ENCODE measurements at regions not wholly inside any gene's neighbourhood (a gene's known extent, or its start where the extent isn't known, plus 50 kb on each side); places are given as distances from the start of the nearest gene placed in this dataset.

DNA sequence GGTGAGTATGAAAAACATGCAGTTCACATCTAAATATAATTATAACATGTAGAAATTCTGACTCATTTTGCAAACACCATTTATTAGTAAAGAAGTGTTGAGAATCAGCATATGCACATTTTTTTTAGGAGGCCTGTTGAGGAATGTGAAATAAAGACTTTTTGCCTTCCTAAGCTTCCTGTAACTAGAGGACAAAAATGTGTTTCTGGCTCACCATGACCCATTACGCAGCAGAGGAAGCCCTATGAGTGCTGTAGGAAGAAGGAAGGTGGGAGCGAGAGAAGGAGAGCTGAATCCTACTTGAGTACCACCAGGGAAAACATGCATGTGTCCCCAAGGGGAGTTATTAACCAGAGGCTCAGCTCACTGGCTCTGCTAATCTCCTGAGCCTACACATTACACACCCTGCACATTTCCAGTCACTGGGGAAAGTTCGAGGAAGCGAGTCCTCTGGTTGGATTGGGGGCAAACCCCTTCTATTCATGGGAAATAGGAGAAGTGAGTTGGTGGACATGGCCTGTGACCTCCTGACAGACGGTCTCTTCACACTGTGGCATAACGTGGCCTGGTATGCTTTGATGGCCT lies 540.5 kb upstream of the JAG1 start:
- no peak for TF ChIP-seq STAT1 (IDR thresholded peaks at IDR 0.05; ENCODE audit: unreplicated experiment)
- TF ChIP-seq, protein P1, sequence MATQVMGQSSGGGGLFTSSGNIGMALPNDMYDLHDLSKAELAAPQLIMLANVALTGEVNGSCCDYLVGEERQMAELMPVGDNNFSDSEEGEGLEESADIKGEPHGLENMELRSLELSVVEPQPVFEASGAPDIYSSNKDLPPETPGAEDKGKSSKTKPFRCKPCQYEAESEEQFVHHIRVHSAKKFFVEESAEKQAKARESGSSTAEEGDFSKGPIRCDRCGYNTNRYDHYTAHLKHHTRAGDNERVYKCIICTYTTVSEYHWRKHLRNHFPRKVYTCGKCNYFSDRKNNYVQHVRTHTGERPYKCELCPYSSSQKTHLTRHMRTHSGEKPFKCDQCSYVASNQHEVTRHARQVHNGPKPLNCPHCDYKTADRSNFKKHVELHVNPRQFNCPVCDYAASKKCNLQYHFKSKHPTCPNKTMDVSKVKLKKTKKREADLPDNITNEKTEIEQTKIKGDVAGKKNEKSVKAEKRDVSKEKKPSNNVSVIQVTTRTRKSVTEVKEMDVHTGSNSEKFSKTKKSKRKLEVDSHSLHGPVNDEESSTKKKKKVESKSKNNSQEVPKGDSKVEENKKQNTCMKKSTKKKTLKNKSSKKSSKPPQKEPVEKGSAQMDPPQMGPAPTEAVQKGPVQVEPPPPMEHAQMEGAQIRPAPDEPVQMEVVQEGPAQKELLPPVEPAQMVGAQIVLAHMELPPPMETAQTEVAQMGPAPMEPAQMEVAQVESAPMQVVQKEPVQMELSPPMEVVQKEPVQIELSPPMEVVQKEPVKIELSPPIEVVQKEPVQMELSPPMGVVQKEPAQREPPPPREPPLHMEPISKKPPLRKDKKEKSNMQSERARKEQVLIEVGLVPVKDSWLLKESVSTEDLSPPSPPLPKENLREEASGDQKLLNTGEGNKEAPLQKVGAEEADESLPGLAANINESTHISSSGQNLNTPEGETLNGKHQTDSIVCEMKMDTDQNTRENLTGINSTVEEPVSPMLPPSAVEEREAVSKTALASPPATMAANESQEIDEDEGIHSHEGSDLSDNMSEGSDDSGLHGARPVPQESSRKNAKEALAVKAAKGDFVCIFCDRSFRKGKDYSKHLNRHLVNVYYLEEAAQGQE (IDR thresholded peaks at IDR 0.05; ENCODE audit: unreplicated experiment): no peak
- no peak for TF ChIP-seq POLR2AphosphoS5 (IDR thresholded peaks at IDR 0.05; ENCODE audit: low read depth)
- no peak for TF ChIP-seq ZNF114 (CRISPR knock-in tag; IDR thresholded peaks at IDR 0.05)
- TF ChIP-seq, protein P2, sequence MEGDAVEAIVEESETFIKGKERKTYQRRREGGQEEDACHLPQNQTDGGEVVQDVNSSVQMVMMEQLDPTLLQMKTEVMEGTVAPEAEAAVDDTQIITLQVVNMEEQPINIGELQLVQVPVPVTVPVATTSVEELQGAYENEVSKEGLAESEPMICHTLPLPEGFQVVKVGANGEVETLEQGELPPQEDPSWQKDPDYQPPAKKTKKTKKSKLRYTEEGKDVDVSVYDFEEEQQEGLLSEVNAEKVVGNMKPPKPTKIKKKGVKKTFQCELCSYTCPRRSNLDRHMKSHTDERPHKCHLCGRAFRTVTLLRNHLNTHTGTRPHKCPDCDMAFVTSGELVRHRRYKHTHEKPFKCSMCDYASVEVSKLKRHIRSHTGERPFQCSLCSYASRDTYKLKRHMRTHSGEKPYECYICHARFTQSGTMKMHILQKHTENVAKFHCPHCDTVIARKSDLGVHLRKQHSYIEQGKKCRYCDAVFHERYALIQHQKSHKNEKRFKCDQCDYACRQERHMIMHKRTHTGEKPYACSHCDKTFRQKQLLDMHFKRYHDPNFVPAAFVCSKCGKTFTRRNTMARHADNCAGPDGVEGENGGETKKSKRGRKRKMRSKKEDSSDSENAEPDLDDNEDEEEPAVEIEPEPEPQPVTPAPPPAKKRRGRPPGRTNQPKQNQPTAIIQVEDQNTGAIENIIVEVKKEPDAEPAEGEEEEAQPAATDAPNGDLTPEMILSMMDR (conservative IDR thresholded peaks at IDR 0.05; ENCODE audit: low read depth in 2 of 2): no peak
- TF ChIP-seq JUNB (IDR thresholded peaks at IDR 0.05; ENCODE audit: unreplicated experiment): no peak
- no peak for TF ChIP-seq CREB1 (CRISPR knock-in tag; IDR thresholded peaks at IDR 0.05; ENCODE audit: low read depth)
- TF ChIP-seq, protein P3, sequence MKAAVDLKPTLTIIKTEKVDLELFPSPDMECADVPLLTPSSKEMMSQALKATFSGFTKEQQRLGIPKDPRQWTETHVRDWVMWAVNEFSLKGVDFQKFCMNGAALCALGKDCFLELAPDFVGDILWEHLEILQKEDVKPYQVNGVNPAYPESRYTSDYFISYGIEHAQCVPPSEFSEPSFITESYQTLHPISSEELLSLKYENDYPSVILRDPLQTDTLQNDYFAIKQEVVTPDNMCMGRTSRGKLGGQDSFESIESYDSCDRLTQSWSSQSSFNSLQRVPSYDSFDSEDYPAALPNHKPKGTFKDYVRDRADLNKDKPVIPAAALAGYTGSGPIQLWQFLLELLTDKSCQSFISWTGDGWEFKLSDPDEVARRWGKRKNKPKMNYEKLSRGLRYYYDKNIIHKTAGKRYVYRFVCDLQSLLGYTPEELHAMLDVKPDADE (IDR thresholded peaks at IDR 0.05): no peak
- TF ChIP-seq EZH2phosphoT487 (IDR thresholded peaks at IDR 0.05; ENCODE audit: unreplicated experiment): no peak
- Histone ChIP-seq H3K79me2 (replicated peaks; ENCODE audit: insufficient read depth) (no peaks in the 10 kb centered on the region), H3K27me3 (ENCODE audit: insufficient read depth) (no peaks in the 10 kb centered on the region), H3K4me3 (no peak overlapping the region), H2AFZ (peak overlapping the region; percentile 14; the same call in 1 of the 2 replicates), H4K20me1 (replicated peaks; ENCODE audit: insufficient read depth) (no peaks in the 10 kb centered on the region), H3K4me2 (no peak overlapping the region), H3K4me1 (ENCODE audit: insufficient read depth) (peaks cover 9% of the 10 kb centered on the region; the same call in 1 of the 2 replicates), H3K36me3 (ENCODE audit: insufficient read depth) (no peaks in the 10 kb centered on the region), H3K9me2 (ENCODE audit: insufficient read depth) (no peaks in the 10 kb centered on the region), H3K27ac (ENCODE audit: low read depth) (no peak overlapping the region), H3F3A (replicated peaks; ENCODE audit: low read depth) (no peaks in the 10 kb centered on the region)
- Mint-ChIP-seq H3K27ac (peak overlapping the region; percentile 32; the same call in 1 of the 2 replicates), H3K36me3 (ENCODE audit: low read depth) (no peaks in the 10 kb centered on the region), H3K9me3 (no peaks in the 10 kb centered on the region; the same call in 2 of the 3 replicates), H3K4me3 (no peak overlapping the region), H3K4me1 (peaks cover 18% of the 10 kb centered on the region), H3K27me3 (ENCODE audit: insufficient read depth, low read depth, poor library complexity) (no peaks in the 10 kb centered on the region)
- no peak for DNase-seq (ENCODE audit: low spot score)
- ATAC-seq: no peak

All from GM23338 (cell line).